ENCODE measurements at regions not wholly inside any gene's neighbourhood (a gene's known extent, or its start where the extent isn't known, plus 50 kb on each side); places are given as distances from the start of the nearest gene placed in this dataset.

DNA sequence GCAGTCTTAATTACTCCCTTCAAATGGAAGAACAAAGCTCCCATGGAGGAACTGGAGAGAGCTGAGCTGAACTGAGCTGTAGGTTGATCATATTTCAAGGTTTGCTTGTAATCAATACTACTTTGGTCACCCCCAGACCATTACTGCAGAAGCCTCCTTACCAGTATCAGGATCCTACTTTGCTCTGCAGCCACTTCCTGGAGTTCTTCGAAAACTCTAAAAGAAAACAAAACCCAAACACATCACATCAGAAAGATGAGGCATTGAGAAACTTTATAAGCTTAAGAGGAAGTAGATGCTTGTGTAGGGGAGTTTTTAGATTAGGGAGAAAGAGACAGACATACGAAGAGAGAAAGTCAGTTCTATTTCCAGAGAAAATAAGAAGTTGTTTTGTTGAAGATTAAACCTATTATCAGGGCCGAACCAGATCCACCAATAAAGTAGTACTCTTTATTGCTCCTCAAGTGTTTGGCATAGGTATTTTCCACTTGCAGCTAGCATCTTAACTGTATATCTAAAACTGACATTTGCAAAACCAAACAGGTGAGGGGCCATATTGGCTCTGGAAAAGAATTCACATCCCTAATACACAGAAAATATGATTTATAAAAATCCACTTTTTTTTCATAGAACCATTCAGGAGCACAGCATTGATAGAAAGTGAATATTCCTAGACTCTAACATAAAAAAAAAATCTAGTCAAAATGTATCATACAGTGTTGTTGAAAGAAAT lies 166.9 kb upstream of the KLF7 start:
- TF ChIP-seq, protein P1, sequence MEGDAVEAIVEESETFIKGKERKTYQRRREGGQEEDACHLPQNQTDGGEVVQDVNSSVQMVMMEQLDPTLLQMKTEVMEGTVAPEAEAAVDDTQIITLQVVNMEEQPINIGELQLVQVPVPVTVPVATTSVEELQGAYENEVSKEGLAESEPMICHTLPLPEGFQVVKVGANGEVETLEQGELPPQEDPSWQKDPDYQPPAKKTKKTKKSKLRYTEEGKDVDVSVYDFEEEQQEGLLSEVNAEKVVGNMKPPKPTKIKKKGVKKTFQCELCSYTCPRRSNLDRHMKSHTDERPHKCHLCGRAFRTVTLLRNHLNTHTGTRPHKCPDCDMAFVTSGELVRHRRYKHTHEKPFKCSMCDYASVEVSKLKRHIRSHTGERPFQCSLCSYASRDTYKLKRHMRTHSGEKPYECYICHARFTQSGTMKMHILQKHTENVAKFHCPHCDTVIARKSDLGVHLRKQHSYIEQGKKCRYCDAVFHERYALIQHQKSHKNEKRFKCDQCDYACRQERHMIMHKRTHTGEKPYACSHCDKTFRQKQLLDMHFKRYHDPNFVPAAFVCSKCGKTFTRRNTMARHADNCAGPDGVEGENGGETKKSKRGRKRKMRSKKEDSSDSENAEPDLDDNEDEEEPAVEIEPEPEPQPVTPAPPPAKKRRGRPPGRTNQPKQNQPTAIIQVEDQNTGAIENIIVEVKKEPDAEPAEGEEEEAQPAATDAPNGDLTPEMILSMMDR (IDR thresholded peaks at IDR 0.05), result no peak
- TF ChIP-seq POLR2AphosphoS5 (IDR thresholded peaks at IDR 0.05) (no peak), EP300 (IDR thresholded peaks at IDR 0.05) (no peak)
